C4-2B (cell line): ENCODE measurements at regions not wholly inside any gene's neighbourhood (a gene's known extent, or its start where the extent isn't known, plus 50 kb on each side); places are given as distances from the start of the nearest gene placed in this dataset.

Experiments used
- ZFX ChIP-seq: fragments of 450-650 bp; IDR thresholded peaks from 2 replicates; pipeline ENCODE4 v1.6.1; 2017
- TF ChIP-seq, protein P1 (sequence below): fragments of 450-650 bp; conservative IDR thresholded peaks from 2 replicates; pipeline ENCODE4 v1.5.1; 2017; ENCODE audit warnings: mild to moderate bottlenecking

DNA sequence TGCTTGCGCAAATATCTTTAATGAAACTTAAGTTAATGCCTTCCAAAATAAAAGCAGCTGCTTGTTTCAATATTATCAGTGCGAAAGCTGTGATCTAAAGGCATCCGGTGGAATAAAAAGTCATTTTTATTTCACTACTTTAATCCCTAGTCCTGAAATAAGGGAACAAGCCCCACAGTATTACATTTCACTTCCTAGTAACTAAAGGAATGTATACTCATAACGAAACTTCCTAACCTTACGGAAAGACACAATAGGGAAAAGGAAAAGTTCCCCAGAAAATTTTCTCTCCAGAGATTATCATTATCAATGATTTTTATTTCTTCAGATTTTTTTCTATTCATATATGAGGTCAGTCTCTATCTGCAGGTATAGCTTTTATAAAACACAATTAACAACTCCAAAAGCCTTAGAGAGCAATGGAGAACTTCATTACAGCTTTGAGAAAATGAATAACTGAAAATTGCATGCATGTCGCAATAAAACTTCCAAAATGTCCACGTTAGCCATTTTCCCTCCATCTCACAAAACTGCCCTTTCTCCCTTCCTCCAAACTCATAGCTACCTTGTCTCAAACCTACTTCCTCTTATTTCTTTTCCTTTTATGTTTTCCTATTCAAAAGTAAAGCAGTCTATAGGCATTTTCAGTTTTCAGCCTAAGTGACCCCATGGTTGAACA, 154.3 kb upstream of the MED13 start:
- TF ChIP-seq, protein P1, sequence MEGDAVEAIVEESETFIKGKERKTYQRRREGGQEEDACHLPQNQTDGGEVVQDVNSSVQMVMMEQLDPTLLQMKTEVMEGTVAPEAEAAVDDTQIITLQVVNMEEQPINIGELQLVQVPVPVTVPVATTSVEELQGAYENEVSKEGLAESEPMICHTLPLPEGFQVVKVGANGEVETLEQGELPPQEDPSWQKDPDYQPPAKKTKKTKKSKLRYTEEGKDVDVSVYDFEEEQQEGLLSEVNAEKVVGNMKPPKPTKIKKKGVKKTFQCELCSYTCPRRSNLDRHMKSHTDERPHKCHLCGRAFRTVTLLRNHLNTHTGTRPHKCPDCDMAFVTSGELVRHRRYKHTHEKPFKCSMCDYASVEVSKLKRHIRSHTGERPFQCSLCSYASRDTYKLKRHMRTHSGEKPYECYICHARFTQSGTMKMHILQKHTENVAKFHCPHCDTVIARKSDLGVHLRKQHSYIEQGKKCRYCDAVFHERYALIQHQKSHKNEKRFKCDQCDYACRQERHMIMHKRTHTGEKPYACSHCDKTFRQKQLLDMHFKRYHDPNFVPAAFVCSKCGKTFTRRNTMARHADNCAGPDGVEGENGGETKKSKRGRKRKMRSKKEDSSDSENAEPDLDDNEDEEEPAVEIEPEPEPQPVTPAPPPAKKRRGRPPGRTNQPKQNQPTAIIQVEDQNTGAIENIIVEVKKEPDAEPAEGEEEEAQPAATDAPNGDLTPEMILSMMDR, result no peak
- no peak for TF ChIP-seq ZFX
